ENCODE measurements at regions not wholly inside any gene's neighbourhood (a gene's known extent, or its start where the extent isn't known, plus 50 kb on each side); places are given as distances from the start of the nearest gene placed in this dataset.

GRCh38 chr9:81259896-81260295 lies 429.5 kb downstream of the TLE1 start:
- DNase-seq, result no peak

GRCh38 chr9:81256368-81256767 lies 433.0 kb downstream of the TLE1 start:
- no peak for DNase-seq

- DNase-seq, result no peak
These were observed 438.7 kb downstream of the TLE1 start for GRCh38 chr9:81250606-81251005.

GRCh38 chr9:81250041-81250440 lies 439.3 kb downstream of the TLE1 start:
- no peak for DNase-seq

GRCh38 chr9:81245254-81245956 lies 443.9 kb downstream of the TLE1 start:
- no peak for DNase-seq

- no peak for DNase-seq
These were observed 444.7 kb downstream of the TLE1 start for GRCh38 chr9:81244631-81245030.

- no peak for DNase-seq
These were observed 446.5 kb downstream of the TLE1 start for GRCh38 chr9:81242866-81243265.

GRCh38 chr9:81239388-81239787 lies 450.0 kb downstream of the TLE1 start:
- DNase-seq, result no peak

GRCh38 chr9:81237565-81238231 lies 451.6 kb downstream of the TLE1 start:
- no peak for DNase-seq

- no peak for DNase-seq
These were observed 454.3 kb downstream of the TLE1 start for GRCh38 chr9:81234924-81235610.

GRCh38 chr9:81231011-81231410 lies 458.3 kb downstream of the TLE1 start:
- DNase-seq, result no peak

GRCh38 chr9:81227507-81228245 lies 461.7 kb downstream of the TLE1 start:
- no peak for DNase-seq

- no peak for DNase-seq
These were observed 463.8 kb downstream of the TLE1 start for GRCh38 chr9:81225596-81225995.

GRCh38 chr9:81224166-81225081 lies 464.9 kb downstream of the TLE1 start:
- peak; percentile 38 for DNase-seq

- no peak for DNase-seq
These were observed 474.4 kb downstream of the TLE1 start for GRCh38 chr9:81214975-81215374.

GRCh38 chr9:81213456-81213855 lies 475.9 kb downstream of the TLE1 start:
- no peak for DNase-seq

GRCh38 chr9:81211741-81212140 lies 477.6 kb downstream of the TLE1 start:
- DNase-seq, result no peak

- no peak for DNase-seq
These were observed 481.7 kb downstream of the TLE1 start for GRCh38 chr9:81207651-81208050.

- no peak for DNase-seq
These were observed 487.1 kb downstream of the TLE1 start for GRCh38 chr9:81202292-81202691.

GRCh38 chr9:81195206-81195605 lies 494.1 kb downstream of the TLE1 start:
- DNase-seq, result no peak
